ENCODE measurements at regions not wholly inside any gene's neighbourhood (a gene's known extent, or its start where the extent isn't known, plus 50 kb on each side); places are given as distances from the start of the nearest gene placed in this dataset.
A peak's percentile ranks its signal among the peaks of the same experiment; 100 is the strongest.

- DNase-seq (ENCODE audit: low read depth in 6 of 9, low spot score in 9 of 9): peak; percentile 22 to 80 (median 51)
- peaks cover 0 to 9% of the 10 kb centered on the region in 2 donors for H3K9me3 ChIP-seq (ENCODE audit: control insufficient read depth in 2 of 2, insufficient read depth in 1 of 2, low read length in 1 of 2)
- H3K27ac ChIP-seq (ENCODE audit: low read depth in 1 of 2, low read length in 1 of 2): peak overlapping the region in 1 of 2 donors; percentile 3
- WGBS: 25% methylated on average over 4 of the region's 4 CpGs
- H3K36me3 ChIP-seq (ENCODE audit: control insufficient read depth in 2 of 2, insufficient read depth in 2 of 2, low read length in 1 of 2): no peaks in the 10 kb centered on the region
- peaks cover 2 to 4% of the 10 kb centered on the region in 2 donors for H3K4me1 ChIP-seq (ENCODE audit: control insufficient read depth in 2 of 2, insufficient read depth in 2 of 2, low read length in 2 of 2)
- no peaks in the 10 kb centered on the region for H3K27me3 ChIP-seq (ENCODE audit: control insufficient read depth in 2 of 2, insufficient read depth in 1 of 2, low read length in 1 of 2)
- H3K4me3 ChIP-seq (ENCODE audit: low read length in 2 of 2): no peak overlapping the region
Observed at GRCh38 chr5:87081511-87082372, 185.9 kb upstream of the RASA1 start.

DNA sequence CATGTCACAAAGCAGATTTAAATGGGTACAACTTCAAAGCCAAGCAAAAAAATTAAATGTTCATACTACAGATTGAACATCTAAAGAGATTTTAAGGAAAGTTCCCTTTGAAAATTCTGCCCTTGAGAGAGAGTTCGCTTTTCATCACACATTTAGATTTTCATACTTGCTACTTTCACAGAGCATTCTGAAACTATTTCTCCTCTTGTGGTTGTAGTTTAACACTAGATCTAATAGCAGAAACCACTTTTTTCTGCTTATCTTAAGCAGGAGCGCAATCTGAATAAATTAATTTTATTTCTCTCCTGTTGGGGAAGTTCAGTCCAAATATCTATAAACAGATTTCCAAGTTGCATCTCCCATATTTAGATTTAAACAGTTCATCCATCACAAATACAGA, 173.3 kb upstream of the RASA1 start:
- H3K4me1 ChIP-seq (ENCODE audit: control insufficient read depth in 2 of 2, insufficient read depth in 2 of 2, low read length in 2 of 2): no peaks in the 10 kb centered on the region

DNA sequence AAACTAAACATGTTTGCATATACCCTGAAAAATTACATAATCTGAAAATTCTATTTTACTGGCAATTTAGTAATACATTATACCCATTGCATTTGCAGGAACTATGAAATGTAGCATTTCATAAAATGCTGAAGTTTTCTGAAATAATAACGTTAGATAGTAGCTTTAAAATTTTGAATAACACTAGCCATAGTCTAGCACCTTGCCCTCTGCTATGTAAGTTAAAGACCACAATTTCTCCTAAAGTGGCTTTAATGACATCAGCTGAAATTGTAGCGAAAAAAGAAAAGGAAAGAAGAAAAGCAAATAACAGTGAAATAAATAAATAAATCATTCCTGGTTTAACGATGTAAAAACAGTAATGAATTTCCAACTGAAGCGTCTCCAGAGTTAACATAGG, 172.8 kb upstream of the RASA1 start:
- DNase-seq (ENCODE audit: low read depth in 6 of 9, low spot score in 9 of 9): no peak
- H3K4me3 ChIP-seq (ENCODE audit: low read length in 2 of 2): no peak overlapping the region
- H3K9me3 ChIP-seq (ENCODE audit: control insufficient read depth in 2 of 2, insufficient read depth in 1 of 2, low read length in 1 of 2): no peaks in the 10 kb centered on the region
- H3K27ac ChIP-seq (ENCODE audit: low read depth in 1 of 2, low read length in 1 of 2): no peak overlapping the region
- H3K27me3 ChIP-seq (ENCODE audit: control insufficient read depth in 2 of 2, insufficient read depth in 1 of 2, low read length in 1 of 2): no peaks in the 10 kb centered on the region
- WGBS: 95% methylated on average over 4 of the region's 4 CpGs
- no peaks in the 10 kb centered on the region for H3K36me3 ChIP-seq (ENCODE audit: control insufficient read depth in 2 of 2, insufficient read depth in 2 of 2, low read length in 1 of 2)
- H3K4me1 ChIP-seq (ENCODE audit: control insufficient read depth in 2 of 2, insufficient read depth in 2 of 2, low read length in 2 of 2): no peaks in the 10 kb centered on the region

More for the DNA sequence above, 173.3 kb upstream of the RASA1 start:
- H3K9me3 ChIP-seq (ENCODE audit: control insufficient read depth in 2 of 2, insufficient read depth in 1 of 2, low read length in 1 of 2): no peaks in the 10 kb centered on the region
- WGBS: 82% methylated on average over 2 of the region's 2 CpGs
- no peak overlapping the region for H3K4me3 ChIP-seq (ENCODE audit: low read length in 2 of 2)
- no peak for DNase-seq (ENCODE audit: low read depth in 6 of 9, low spot score in 9 of 9)
- H3K27ac ChIP-seq (ENCODE audit: low read depth in 1 of 2, low read length in 1 of 2): no peak overlapping the region
- no peaks in the 10 kb centered on the region for H3K36me3 ChIP-seq (ENCODE audit: control insufficient read depth in 2 of 2, insufficient read depth in 2 of 2, low read length in 1 of 2)
- no peaks in the 10 kb centered on the region for H3K27me3 ChIP-seq (ENCODE audit: control insufficient read depth in 2 of 2, insufficient read depth in 1 of 2, low read length in 1 of 2)

- no peak overlapping the region for H3K27ac ChIP-seq (ENCODE audit: low read depth in 1 of 2, low read length in 1 of 2)
- H3K4me1 ChIP-seq (ENCODE audit: control insufficient read depth in 2 of 2, insufficient read depth in 2 of 2, low read length in 2 of 2): no peaks in the 10 kb centered on the region
- WGBS: 96% methylated on average over 1 of the region's 1 CpG
- no peaks in the 10 kb centered on the region for H3K9me3 ChIP-seq (ENCODE audit: control insufficient read depth in 2 of 2, insufficient read depth in 1 of 2, low read length in 1 of 2)
- H3K27me3 ChIP-seq (ENCODE audit: control insufficient read depth in 2 of 2, insufficient read depth in 1 of 2, low read length in 1 of 2): no peaks in the 10 kb centered on the region
- H3K36me3 ChIP-seq (ENCODE audit: control insufficient read depth in 2 of 2, insufficient read depth in 2 of 2, low read length in 1 of 2): no peaks in the 10 kb centered on the region
- H3K4me3 ChIP-seq (ENCODE audit: low read length in 2 of 2): no peak overlapping the region
- DNase-seq (ENCODE audit: low read depth in 6 of 9, low spot score in 9 of 9): no peak
Observed at GRCh38 chr5:87095787-87096186, 171.9 kb upstream of the RASA1 start.

GRCh38 chr5:87097664-87098063, 170.0 kb upstream of the RASA1 start:
- H3K4me3 ChIP-seq (ENCODE audit: low read length in 2 of 2): no peak overlapping the region
- WGBS: 75% methylated on average over 2 of the region's 2 CpGs
- no peaks in the 10 kb centered on the region for H3K36me3 ChIP-seq (ENCODE audit: control insufficient read depth in 2 of 2, insufficient read depth in 2 of 2, low read length in 1 of 2)
- H3K9me3 ChIP-seq (ENCODE audit: control insufficient read depth in 2 of 2, insufficient read depth in 1 of 2, low read length in 1 of 2): no peaks in the 10 kb centered on the region
- H3K27ac ChIP-seq (ENCODE audit: low read depth in 1 of 2, low read length in 1 of 2): no peak overlapping the region
- no peaks in the 10 kb centered on the region for H3K4me1 ChIP-seq (ENCODE audit: control insufficient read depth in 2 of 2, insufficient read depth in 2 of 2, low read length in 2 of 2)
- no peak for DNase-seq (ENCODE audit: low read depth in 6 of 9, low spot score in 9 of 9)
- no peaks in the 10 kb centered on the region for H3K27me3 ChIP-seq (ENCODE audit: control insufficient read depth in 2 of 2, insufficient read depth in 1 of 2, low read length in 1 of 2)

DNA sequence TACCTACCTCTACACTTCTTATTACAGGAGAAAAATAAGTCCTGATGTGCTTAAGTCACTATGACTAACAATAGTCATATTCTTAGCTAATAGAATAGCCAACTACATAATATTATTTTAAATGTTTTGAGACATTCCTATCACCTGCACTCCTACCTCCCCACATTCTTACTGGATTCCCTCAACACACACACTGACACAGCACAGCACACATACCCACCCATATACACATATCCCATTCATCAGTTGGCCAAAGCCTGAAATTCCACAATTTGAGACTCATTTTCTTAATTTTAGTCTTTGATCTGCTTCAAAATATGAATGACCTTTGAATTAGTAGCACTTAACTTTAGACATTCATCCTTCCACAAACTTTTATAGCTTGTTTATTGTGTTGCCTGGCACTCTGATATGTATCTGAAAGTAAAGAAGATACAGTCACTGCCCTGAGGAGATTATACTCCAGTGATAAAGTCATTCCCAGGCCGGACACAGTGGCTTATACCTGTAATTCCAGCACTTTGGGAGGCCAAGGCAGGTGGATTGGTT, 168.3 kb upstream of the RASA1 start:
- no peaks in the 10 kb centered on the region for H3K4me1 ChIP-seq (ENCODE audit: control insufficient read depth in 2 of 2, insufficient read depth in 2 of 2, low read length in 2 of 2)
- 95% methylated on average over 1 of the region's 1 CpG for WGBS

GRCh38 chr5:87099968-87100367, 167.7 kb upstream of the RASA1 start:
- Histone ChIP-seq H3K36me3 (ENCODE audit: control insufficient read depth in 2 of 2, insufficient read depth in 2 of 2, low read length in 1 of 2) (no peaks in the 10 kb centered on the region), H3K27me3 (ENCODE audit: control insufficient read depth in 2 of 2, insufficient read depth in 1 of 2, low read length in 1 of 2) (no peaks in the 10 kb centered on the region), H3K27ac (ENCODE audit: low read depth in 1 of 2, low read length in 1 of 2) (no peak overlapping the region), H3K4me3 (ENCODE audit: low read length in 2 of 2) (no peak overlapping the region), H3K9me3 (ENCODE audit: control insufficient read depth in 2 of 2, insufficient read depth in 1 of 2, low read length in 1 of 2) (no peaks in the 10 kb centered on the region), H3K4me1 (ENCODE audit: control insufficient read depth in 2 of 2, insufficient read depth in 2 of 2, low read length in 2 of 2) (no peaks in the 10 kb centered on the region)
- no peak for DNase-seq (ENCODE audit: low read depth in 6 of 9, low spot score in 9 of 9)

More for the DNA sequence above, 168.3 kb upstream of the RASA1 start:
- no peak for DNase-seq (ENCODE audit: low read depth in 6 of 9, low spot score in 9 of 9)
- Histone ChIP-seq H3K27ac (ENCODE audit: low read depth in 1 of 2, low read length in 1 of 2) (no peak overlapping the region), H3K27me3 (ENCODE audit: control insufficient read depth in 2 of 2, insufficient read depth in 1 of 2, low read length in 1 of 2) (no peaks in the 10 kb centered on the region), H3K9me3 (ENCODE audit: control insufficient read depth in 2 of 2, insufficient read depth in 1 of 2, low read length in 1 of 2) (no peaks in the 10 kb centered on the region), H3K4me3 (ENCODE audit: low read length in 2 of 2) (no peak overlapping the region), H3K36me3 (ENCODE audit: control insufficient read depth in 2 of 2, insufficient read depth in 2 of 2, low read length in 1 of 2) (no peaks in the 10 kb centered on the region)

DNA sequence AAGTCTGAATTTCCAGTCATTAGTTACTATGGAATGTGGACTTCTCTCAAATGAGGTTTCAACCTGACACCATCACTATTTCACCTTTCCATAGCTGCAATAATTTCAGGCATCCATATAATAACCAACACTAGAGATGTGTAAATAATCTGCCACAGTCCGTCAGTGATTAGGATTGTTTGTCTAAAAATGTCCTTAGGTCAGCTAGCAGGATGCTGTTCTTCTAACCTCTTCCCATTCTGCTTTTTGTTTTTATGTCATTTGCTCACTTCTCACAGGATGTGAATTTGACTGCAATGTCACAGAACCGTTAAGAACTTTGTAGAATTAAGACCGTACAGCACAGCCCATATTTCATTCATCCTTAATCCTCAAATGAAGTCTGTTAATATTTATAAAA, 166.4 kb upstream of the RASA1 start:
- Histone ChIP-seq H3K4me1 (ENCODE audit: control insufficient read depth in 2 of 2, insufficient read depth in 2 of 2, low read length in 2 of 2) (no peaks in the 10 kb centered on the region), H3K27ac (ENCODE audit: low read depth in 1 of 2, low read length in 1 of 2) (no peak overlapping the region), H3K4me3 (ENCODE audit: low read length in 2 of 2) (no peak overlapping the region), H3K27me3 (ENCODE audit: control insufficient read depth in 2 of 2, insufficient read depth in 1 of 2, low read length in 1 of 2) (no peaks in the 10 kb centered on the region), H3K9me3 (ENCODE audit: control insufficient read depth in 2 of 2, insufficient read depth in 1 of 2, low read length in 1 of 2) (no peaks in the 10 kb centered on the region), H3K36me3 (ENCODE audit: control insufficient read depth in 2 of 2, insufficient read depth in 2 of 2, low read length in 1 of 2) (no peaks in the 10 kb centered on the region)
- WGBS: 43% methylated on average over 3 of the region's 3 CpGs
- DNase-seq (ENCODE audit: low read depth in 6 of 9, low spot score in 9 of 9): no peak

DNA sequence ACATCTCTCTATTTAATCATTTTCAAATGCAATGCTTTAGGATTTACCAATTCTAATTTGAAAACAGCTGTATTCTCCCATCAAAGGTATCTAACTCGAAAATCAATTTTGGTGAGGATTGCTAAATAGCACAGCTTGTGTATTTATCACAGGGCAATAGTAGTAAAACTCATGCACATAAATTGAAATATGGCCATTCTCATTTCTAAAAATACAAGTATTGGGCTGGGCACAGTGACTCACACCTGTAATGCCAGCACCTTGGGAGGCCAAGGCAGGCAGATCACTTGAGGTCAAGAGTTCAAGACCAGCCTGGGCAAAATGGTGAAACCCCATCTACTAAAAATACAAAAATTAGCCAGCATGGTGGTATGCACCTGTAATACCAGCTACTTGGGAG, 164.8 kb upstream of the RASA1 start:
- DNase-seq (ENCODE audit: low read depth in 6 of 9, low spot score in 9 of 9): no peak
- H3K27me3 ChIP-seq (ENCODE audit: control insufficient read depth in 2 of 2, insufficient read depth in 1 of 2, low read length in 1 of 2): no peaks in the 10 kb centered on the region
- no peaks in the 10 kb centered on the region for H3K9me3 ChIP-seq (ENCODE audit: control insufficient read depth in 2 of 2, insufficient read depth in 1 of 2, low read length in 1 of 2)
- no peak overlapping the region for H3K4me3 ChIP-seq (ENCODE audit: low read length in 2 of 2)
- 96% methylated on average over 1 of the region's 1 CpG for WGBS
- H3K36me3 ChIP-seq (ENCODE audit: control insufficient read depth in 2 of 2, insufficient read depth in 2 of 2, low read length in 1 of 2): no peaks in the 10 kb centered on the region
- H3K27ac ChIP-seq (ENCODE audit: low read depth in 1 of 2, low read length in 1 of 2): no peak overlapping the region
- H3K4me1 ChIP-seq (ENCODE audit: control insufficient read depth in 2 of 2, insufficient read depth in 2 of 2, low read length in 2 of 2): no peaks in the 10 kb centered on the region

All from thymus (tissue), 11 donors.